ENCODE measurements at regions not wholly inside any gene's neighbourhood (a gene's known extent, or its start where the extent isn't known, plus 50 kb on each side); places are given as distances from the start of the nearest gene placed in this dataset.

- H3K27ac ChIP-seq: no peak overlapping the region
- TF ChIP-seq CTCF (IDR thresholded peaks at IDR 0.05): no peak
- TF ChIP-seq POLR2A (IDR thresholded peaks at IDR 0.05): no peak
These were observed 65.8 kb upstream of the CELF4 start for GRCh38 chr18:37631422-37631821.

GRCh38 chr18:37630334-37630733 is 64.7 kb upstream of the CELF4 start:
- Histone ChIP-seq H3K36me3 (no peaks in the 10 kb centered on the region), H3K9me3 (no peaks in the 10 kb centered on the region), H3K27me3 (no peaks in the 10 kb centered on the region), H3K4me3 (no peak overlapping the region), H3K4me1 (no peaks in the 10 kb centered on the region), H3K27ac (no peak overlapping the region)
- ATAC-seq (ENCODE audit: low FRiP score in 2 of 2) (no peak), DNase-seq (no peak)
- TF ChIP-seq POLR2AphosphoS5 (IDR thresholded peaks at IDR 0.05) (no peak), CTCF (IDR thresholded peaks at IDR 0.05) (no peak), POLR2A (IDR thresholded peaks at IDR 0.05) (no peak), EP300 (IDR thresholded peaks at IDR 0.05) (no peak)
- 90% methylated on average over 2 of the region's 2 CpGs for WGBS, 2 donors

More at GRCh38 chr18:37631422-37631821, 65.8 kb upstream of the CELF4 start:
- DNase-seq: no peak
- Histone ChIP-seq H3K4me3 (no peak overlapping the region), H3K9me3 (no peaks in the 10 kb centered on the region), H3K4me1 (no peaks in the 10 kb centered on the region), H3K36me3 (no peaks in the 10 kb centered on the region), H3K27me3 (no peaks in the 10 kb centered on the region)
- no peak for ATAC-seq (ENCODE audit: low FRiP score in 2 of 2)
- 71 to 80% methylated on average over 4 of the region's 4 CpGs for WGBS, 2 donors

GRCh38 chr18:37628470-37629220 is 63.0 kb upstream of the CELF4 start:
- no peak overlapping the region for H3K27ac ChIP-seq
- DNase-seq: no peak
- no peak for ATAC-seq (ENCODE audit: low FRiP score in 2 of 2)
- H3K27me3 ChIP-seq: no peaks in the 10 kb centered on the region
- H3K36me3 ChIP-seq: no peaks in the 10 kb centered on the region
- no peak overlapping the region for H3K4me3 ChIP-seq
- no peaks in the 10 kb centered on the region for H3K9me3 ChIP-seq
- no peaks in the 10 kb centered on the region for H3K4me1 ChIP-seq
- WGBS, 2 donors: 83 to 84% methylated on average over 3 of the region's 3 CpGs
- no peak for TF ChIP-seq POLR2A (IDR thresholded peaks at IDR 0.05)
- TF ChIP-seq EP300 (IDR thresholded peaks at IDR 0.05): no peak
- TF ChIP-seq POLR2AphosphoS5 (IDR thresholded peaks at IDR 0.05): no peak
- TF ChIP-seq CTCF (IDR thresholded peaks at IDR 0.05): no peak

GRCh38 chr18:37624318-37624717 is 58.7 kb upstream of the CELF4 start:
- 64 to 68% methylated on average over 2 of the region's 2 CpGs for WGBS, 2 donors
- Histone ChIP-seq H3K9me3 (no peaks in the 10 kb centered on the region), H3K4me3 (no peak overlapping the region), H3K36me3 (no peaks in the 10 kb centered on the region), H3K27me3 (no peaks in the 10 kb centered on the region), H3K27ac (no peak overlapping the region), H3K4me1 (no peaks in the 10 kb centered on the region)
- TF ChIP-seq EP300 (IDR thresholded peaks at IDR 0.05): no peak
- TF ChIP-seq POLR2AphosphoS5 (IDR thresholded peaks at IDR 0.05): no peak
- no peak for TF ChIP-seq POLR2A (IDR thresholded peaks at IDR 0.05)
- no peak for TF ChIP-seq CTCF (IDR thresholded peaks at IDR 0.05)
- ATAC-seq (ENCODE audit: low FRiP score in 2 of 2): no peak
- DNase-seq: no peak

GRCh38 chr18:37619964-37620363 is 54.4 kb upstream of the CELF4 start:
- 80 to 89% methylated on average over 4 of the region's 4 CpGs for whole genome bisulfite sequencing, 2 donors
- TF ChIP-seq EP300 (IDR thresholded peaks at IDR 0.05) (no peak), POLR2A (IDR thresholded peaks at IDR 0.05) (no peak), CTCF (IDR thresholded peaks at IDR 0.05) (no peak), POLR2AphosphoS5 (IDR thresholded peaks at IDR 0.05) (no peak)
- Histone ChIP-seq H3K4me1 (no peaks in the 10 kb centered on the region), H3K27ac (no peak overlapping the region), H3K27me3 (no peaks in the 10 kb centered on the region), H3K4me3 (no peak overlapping the region), H3K9me3 (no peaks in the 10 kb centered on the region), H3K36me3 (no peaks in the 10 kb centered on the region)
- DNase-seq: no peak
- ATAC-seq (ENCODE audit: low FRiP score in 2 of 2): no peak
